T-helper 2 cell treated with Interferon-gamma antibody and Interleukin-4, amounts not matched to agents 5 μg/mL and 100 μg/mL, for 36 hours (primary cell): ENCODE measurements at regions not wholly inside any gene's neighbourhood (a gene's known extent, or its start where the extent isn't known, plus 50 kb on each side); places are given as distances from the start of the nearest gene placed in this dataset.

Experiments
- DNase-seq: peaks from one replicate; pipeline ENCODE4 v3.0.0; 2021; ENCODE audit warnings: low spot score
- H3K27ac Mint-ChIP-seq: one replicate; pipeline ENCODE4 v1.8.0; 2021; ENCODE audit warnings: mild to moderate bottlenecking, mixed read lengths
- H3K27me3 Mint-ChIP-seq: one replicate; pipeline ENCODE4 v1.8.0; 2021; ENCODE audit warnings: low read depth, mixed read lengths
- H3K36me3 Mint-ChIP-seq: one replicate; pipeline ENCODE4 v1.8.0; 2021; ENCODE audit warnings: low read depth, mixed read lengths
- H3K4me1 Mint-ChIP-seq: one replicate; pipeline ENCODE4 v1.8.0; 2021; ENCODE audit warnings: low read depth, mixed read lengths
- H3K4me3 Mint-ChIP-seq: one replicate; pipeline ENCODE4 v1.8.0; 2022; ENCODE audit warnings: mild to moderate bottlenecking, moderate library complexity, mixed read lengths
- H3K9me3 Mint-ChIP-seq: one replicate; pipeline ENCODE4 v1.8.0; 2021; ENCODE audit warnings: mixed read lengths

DNA sequence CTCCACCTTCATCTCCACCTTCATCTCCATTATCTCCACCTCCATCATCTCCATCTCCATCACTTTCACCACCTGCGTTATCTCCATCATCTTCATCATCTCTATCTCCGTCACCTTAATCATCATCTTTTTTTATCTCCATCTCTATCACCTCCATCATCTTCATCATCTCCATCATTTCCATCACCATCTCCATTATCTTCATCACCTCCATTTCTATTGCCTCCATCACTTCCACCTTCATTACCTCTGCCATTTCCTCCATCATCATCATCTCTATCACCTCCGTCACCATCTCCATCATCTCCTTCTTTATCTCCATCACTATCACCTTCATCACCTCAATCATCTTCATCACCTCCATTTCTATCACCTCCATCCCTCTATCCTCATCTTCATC lies 573.5 kb downstream of the TBC1D22A start:
- Mint-ChIP-seq H3K4me1 (no peaks in the 10 kb centered on the region), H3K27ac (no peak overlapping the region), H3K4me3 (no peak overlapping the region), H3K9me3 (peaks cover 6% of the 10 kb centered on the region), H3K36me3 (no peaks in the 10 kb centered on the region), H3K27me3 (no peaks in the 10 kb centered on the region)
- DNase-seq, result no peak

DNA sequence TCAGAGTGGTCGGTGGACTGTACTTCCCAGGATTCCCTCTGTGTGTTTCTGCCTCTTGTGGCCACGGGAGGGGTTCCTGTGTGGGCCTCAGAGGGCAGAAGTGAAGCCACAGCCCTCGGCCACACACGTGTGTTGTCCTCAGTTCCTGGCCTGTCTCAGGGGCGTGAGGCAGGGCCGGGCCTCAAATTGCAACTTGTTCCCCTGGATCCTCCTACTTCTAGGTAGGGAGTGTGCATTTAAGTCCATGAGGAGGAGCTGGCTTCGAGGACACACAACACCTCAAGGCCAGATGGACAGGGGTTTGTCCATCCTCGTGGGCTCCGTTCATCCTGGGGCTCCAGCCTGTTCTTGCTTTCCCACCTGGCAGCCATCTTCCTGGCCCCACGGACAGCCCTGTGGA lies 573.0 kb downstream of the TBC1D22A start:
- Mint-ChIP-seq H3K9me3 (peaks cover 6% of the 10 kb centered on the region), H3K27ac (no peak overlapping the region), H3K4me1 (no peaks in the 10 kb centered on the region), H3K27me3 (no peaks in the 10 kb centered on the region), H3K4me3 (no peak overlapping the region), H3K36me3 (no peaks in the 10 kb centered on the region)
- DNase-seq, result no peak

DNA sequence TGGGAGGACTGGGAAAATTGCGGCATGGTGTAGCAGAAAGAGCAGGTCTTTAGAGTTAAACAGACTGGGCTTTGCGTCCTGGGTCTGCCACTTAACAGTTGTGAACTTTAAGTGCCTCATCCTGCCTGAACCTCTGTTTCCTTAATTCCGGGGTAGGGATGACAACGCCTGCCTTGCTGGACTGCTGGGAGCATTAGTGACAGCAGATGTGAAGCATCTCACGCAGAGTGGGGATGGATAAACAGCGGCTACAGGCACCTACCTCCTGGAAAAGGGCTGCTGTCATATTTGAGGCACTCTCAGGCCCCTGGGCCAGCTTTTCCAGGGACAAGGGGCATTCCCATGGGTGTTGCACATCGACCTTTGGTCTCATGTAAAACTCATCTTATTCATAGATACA lies 572.2 kb downstream of the TBC1D22A start:
- no peaks in the 10 kb centered on the region for H3K27me3 Mint-ChIP-seq
- no peaks in the 10 kb centered on the region for H3K4me1 Mint-ChIP-seq
- H3K27ac Mint-ChIP-seq, result no peak overlapping the region
- H3K36me3 Mint-ChIP-seq, result no peaks in the 10 kb centered on the region
- no peak overlapping the region for H3K4me3 Mint-ChIP-seq
- DNase-seq, result no peak
- peaks cover 6% of the 10 kb centered on the region for H3K9me3 Mint-ChIP-seq

- no peak overlapping the region for H3K27ac Mint-ChIP-seq
- H3K4me1 Mint-ChIP-seq, result no peaks in the 10 kb centered on the region
- H3K27me3 Mint-ChIP-seq, result no peaks in the 10 kb centered on the region
- no peaks in the 10 kb centered on the region for H3K36me3 Mint-ChIP-seq
- H3K4me3 Mint-ChIP-seq, result no peak overlapping the region
- peaks cover 6% of the 10 kb centered on the region for H3K9me3 Mint-ChIP-seq
- DNase-seq, result no peak
Observed at GRCh38 chr22:47333625-47334024, 571.2 kb downstream of the TBC1D22A start.

DNA sequence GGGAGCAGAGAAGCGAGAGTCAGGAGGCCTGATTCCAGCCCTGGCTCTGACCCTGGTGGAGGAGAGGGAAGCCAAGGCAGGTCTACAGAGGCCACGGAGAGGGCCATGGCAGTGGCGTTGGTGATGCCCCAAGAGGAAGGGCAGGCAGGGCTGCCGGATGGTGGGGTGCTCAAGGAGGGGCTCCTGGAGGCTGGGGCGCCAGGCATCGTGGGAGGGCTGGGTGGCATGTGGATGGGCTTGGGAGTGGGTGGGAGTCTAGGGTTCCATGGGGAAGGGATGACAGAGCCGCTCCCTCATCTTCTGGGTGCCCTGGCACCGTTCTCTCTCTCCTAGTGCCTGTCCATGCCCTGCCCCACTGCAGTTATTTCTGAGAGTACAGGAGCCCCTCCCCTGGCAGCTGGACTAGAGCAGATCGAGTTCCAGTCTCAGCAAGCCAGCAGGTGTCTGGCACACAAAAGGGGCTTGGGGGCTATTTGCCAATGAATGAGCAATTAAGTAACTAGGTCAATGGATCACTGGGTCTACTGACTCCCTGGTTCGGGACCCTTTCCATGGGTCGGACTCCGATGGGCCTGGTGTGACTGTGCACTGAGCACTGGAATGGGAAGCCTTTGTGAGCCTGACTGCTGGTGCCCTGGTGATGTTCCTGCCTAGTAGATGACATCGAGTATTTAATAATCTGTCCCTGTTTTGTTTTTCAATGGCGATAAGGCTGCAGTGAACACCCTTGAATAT lies 570.0 kb downstream of the TBC1D22A start:
- no peaks in the 10 kb centered on the region for H3K4me1 Mint-ChIP-seq
- H3K9me3 Mint-ChIP-seq, result peaks cover 6% of the 10 kb centered on the region
- no peaks in the 10 kb centered on the region for H3K36me3 Mint-ChIP-seq
- no peaks in the 10 kb centered on the region for H3K27me3 Mint-ChIP-seq
- H3K4me3 Mint-ChIP-seq, result no peak overlapping the region
- no peak overlapping the region for H3K27ac Mint-ChIP-seq
- DNase-seq, result no peak

DNA sequence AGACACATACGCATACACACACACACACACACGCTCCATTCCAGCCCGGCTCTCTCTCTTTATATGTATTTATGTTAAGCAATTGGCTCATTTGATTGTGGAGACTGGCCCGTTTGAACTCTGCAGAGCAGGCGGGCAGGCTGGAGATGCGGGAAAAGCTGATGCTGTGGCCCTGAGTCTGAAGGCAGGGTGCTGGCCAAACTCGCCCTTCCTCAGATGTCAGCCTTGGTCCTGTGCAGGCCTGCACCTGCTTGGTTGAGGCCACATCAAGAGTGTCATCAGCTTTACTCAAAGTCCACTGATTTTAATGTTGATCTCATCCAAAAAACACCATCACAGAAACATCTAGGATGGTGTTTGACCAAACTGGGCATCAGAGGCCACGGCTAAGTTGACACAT lies 569.3 kb downstream of the TBC1D22A start:
- no peak overlapping the region for H3K4me3 Mint-ChIP-seq
- no peaks in the 10 kb centered on the region for H3K4me1 Mint-ChIP-seq
- H3K36me3 Mint-ChIP-seq, result no peaks in the 10 kb centered on the region
- DNase-seq, result no peak
- H3K27ac Mint-ChIP-seq, result no peak overlapping the region
- peaks cover 6% of the 10 kb centered on the region for H3K9me3 Mint-ChIP-seq
- no peaks in the 10 kb centered on the region for H3K27me3 Mint-ChIP-seq

DNA sequence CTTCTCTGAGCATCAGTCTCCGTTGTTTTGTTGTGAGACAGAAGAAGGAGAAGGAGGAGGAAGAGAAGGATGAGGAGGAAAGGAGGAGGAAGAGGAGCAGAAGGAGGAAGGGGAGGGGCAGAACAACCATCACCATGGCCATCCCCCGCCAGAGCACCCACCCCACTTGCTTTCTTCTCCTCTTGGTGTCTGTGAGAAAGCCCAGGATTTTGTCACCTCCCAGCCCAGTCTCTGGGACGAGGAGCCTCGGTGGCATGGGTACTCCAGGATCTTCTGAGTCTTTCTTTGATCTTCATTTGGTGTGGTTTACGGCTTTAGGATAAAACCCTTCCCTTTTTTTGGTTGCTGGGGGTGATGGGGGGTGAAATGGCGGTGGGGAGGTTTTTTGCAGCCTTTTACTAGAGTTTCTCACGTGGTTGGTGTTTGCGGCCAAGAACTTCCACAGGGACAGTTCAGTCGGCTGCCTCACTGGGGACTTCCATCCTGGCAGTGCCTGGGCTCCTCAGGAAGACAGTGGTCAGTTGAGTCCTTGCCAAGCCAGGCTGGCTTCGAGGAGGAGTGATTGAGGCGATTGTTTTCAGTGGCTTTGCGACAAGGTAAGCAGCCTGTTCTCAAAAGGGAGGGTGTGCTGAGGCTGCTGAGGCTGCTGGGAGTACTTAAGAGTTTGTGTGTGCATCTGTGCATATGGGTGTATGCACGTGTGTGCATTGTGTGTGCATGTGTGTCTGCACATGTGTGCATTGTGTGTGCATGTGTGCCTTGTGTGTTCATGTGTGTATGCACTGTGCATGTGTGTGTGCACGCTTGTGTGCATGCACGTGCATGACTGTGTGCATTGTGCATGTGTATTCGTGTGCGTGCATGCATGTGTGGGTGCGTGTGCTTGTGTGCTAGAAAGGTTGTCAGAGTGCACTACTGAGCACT lies 567.5 kb downstream of the TBC1D22A start:
- DNase-seq, result no peak
- Mint-ChIP-seq H3K4me1 (no peaks in the 10 kb centered on the region), H3K9me3 (no peaks in the 10 kb centered on the region), H3K4me3 (no peak overlapping the region), H3K27me3 (no peaks in the 10 kb centered on the region), H3K27ac (no peak overlapping the region), H3K36me3 (no peaks in the 10 kb centered on the region)

GRCh38 chr22:47328550-47329243 lies 566.2 kb downstream of the TBC1D22A start:
- no peak overlapping the region for H3K4me3 Mint-ChIP-seq
- H3K36me3 Mint-ChIP-seq, result no peaks in the 10 kb centered on the region
- no peak overlapping the region for H3K27ac Mint-ChIP-seq
- DNase-seq, result no peak
- no peaks in the 10 kb centered on the region for H3K4me1 Mint-ChIP-seq
- H3K27me3 Mint-ChIP-seq, result no peaks in the 10 kb centered on the region
- no peaks in the 10 kb centered on the region for H3K9me3 Mint-ChIP-seq

GRCh38 chr22:47327241-47327640 lies 564.8 kb downstream of the TBC1D22A start:
- no peaks in the 10 kb centered on the region for H3K36me3 Mint-ChIP-seq
- no peak overlapping the region for H3K4me3 Mint-ChIP-seq
- no peak overlapping the region for H3K27ac Mint-ChIP-seq
- no peaks in the 10 kb centered on the region for H3K27me3 Mint-ChIP-seq
- DNase-seq, result no peak
- no peaks in the 10 kb centered on the region for H3K9me3 Mint-ChIP-seq
- H3K4me1 Mint-ChIP-seq, result no peaks in the 10 kb centered on the region

- DNase-seq, result no peak
- Mint-ChIP-seq H3K36me3 (no peaks in the 10 kb centered on the region), H3K27ac (no peak overlapping the region), H3K4me3 (no peak overlapping the region), H3K9me3 (no peaks in the 10 kb centered on the region), H3K27me3 (no peaks in the 10 kb centered on the region), H3K4me1 (no peaks in the 10 kb centered on the region)
Observed at GRCh38 chr22:47325249-47325648, 562.8 kb downstream of the TBC1D22A start.

GRCh38 chr22:47324435-47324990 lies 562.1 kb downstream of the TBC1D22A start:
- no peak overlapping the region for H3K27ac Mint-ChIP-seq
- H3K27me3 Mint-ChIP-seq, result no peaks in the 10 kb centered on the region
- H3K4me3 Mint-ChIP-seq, result no peak overlapping the region
- H3K9me3 Mint-ChIP-seq, result no peaks in the 10 kb centered on the region
- no peak for DNase-seq
- H3K36me3 Mint-ChIP-seq, result no peaks in the 10 kb centered on the region
- H3K4me1 Mint-ChIP-seq, result no peaks in the 10 kb centered on the region

- H3K36me3 Mint-ChIP-seq, result no peaks in the 10 kb centered on the region
- H3K27ac Mint-ChIP-seq, result no peak overlapping the region
- no peaks in the 10 kb centered on the region for H3K4me1 Mint-ChIP-seq
- no peak overlapping the region for H3K4me3 Mint-ChIP-seq
- no peaks in the 10 kb centered on the region for H3K9me3 Mint-ChIP-seq
- H3K27me3 Mint-ChIP-seq, result no peaks in the 10 kb centered on the region
- no peak for DNase-seq
Observed at GRCh38 chr22:47323518-47323917, 561.1 kb downstream of the TBC1D22A start.

GRCh38 chr22:47322854-47323253 lies 560.4 kb downstream of the TBC1D22A start:
- Mint-ChIP-seq H3K36me3 (no peaks in the 10 kb centered on the region), H3K27me3 (no peaks in the 10 kb centered on the region), H3K9me3 (no peaks in the 10 kb centered on the region), H3K4me3 (no peak overlapping the region), H3K27ac (no peak overlapping the region), H3K4me1 (no peaks in the 10 kb centered on the region)
- DNase-seq, result no peak

GRCh38 chr22:47320560-47320959 lies 558.1 kb downstream of the TBC1D22A start:
- Mint-ChIP-seq H3K4me3 (no peak overlapping the region), H3K9me3 (no peaks in the 10 kb centered on the region), H3K27me3 (no peaks in the 10 kb centered on the region), H3K36me3 (no peaks in the 10 kb centered on the region), H3K4me1 (no peaks in the 10 kb centered on the region), H3K27ac (no peak overlapping the region)
- no peak for DNase-seq
